EL (cell line): ENCODE measurements at regions not wholly inside any gene's neighbourhood (a gene's known extent, or its start where the extent isn't known, plus 50 kb on each side); places are given as distances from the start of the nearest gene placed in this dataset.
A peak's percentile ranks its signal among the peaks of the same experiment; 100 is the strongest.

ENCODE experiments used
- DNase-seq: peaks from one replicate; pipeline ENCODE4 v3.0.0-alpha.2; 2016

DNA sequence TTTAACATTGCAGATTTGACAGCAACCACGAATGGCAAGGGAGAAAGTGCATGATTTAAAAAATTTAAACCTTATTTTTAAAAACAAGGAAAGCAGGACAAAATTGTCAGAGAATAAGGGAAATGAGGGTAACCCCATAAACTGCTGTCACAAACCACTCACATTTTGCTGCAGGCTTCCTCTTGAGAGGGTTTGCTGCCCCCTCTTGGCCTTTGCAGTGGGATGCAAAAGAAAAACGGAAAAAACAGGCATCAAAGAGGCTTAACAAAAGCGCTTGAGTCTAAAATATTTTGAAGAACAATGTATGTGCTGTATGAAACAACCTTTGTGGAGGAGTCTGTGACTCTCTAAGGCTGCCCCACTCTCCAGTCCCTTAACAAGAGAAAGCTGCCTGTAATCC lies 91.6 kb downstream of the TMX3 start:
- peak; percentile 76 for DNase-seq

DNA sequence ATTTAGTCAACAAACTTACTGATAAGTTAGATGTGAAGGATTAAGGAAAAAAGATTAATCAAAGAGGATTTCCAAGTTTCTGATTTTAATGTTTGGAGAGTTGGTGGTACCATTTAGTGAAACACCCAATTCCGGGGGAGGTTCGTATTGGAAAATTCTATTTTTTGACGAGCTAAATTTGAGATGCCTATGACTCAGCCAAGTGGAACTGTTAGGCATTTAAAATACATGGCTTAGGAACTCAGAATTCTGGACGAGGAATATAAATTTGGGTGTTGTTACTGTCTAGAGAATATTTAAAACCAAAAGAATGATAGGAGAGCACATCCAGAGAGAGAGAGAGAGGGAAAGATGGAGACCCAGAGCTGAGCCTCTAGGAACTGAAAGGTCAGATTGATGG lies 103.6 kb downstream of the TMX3 start:
- DNase-seq: no peak

DNA sequence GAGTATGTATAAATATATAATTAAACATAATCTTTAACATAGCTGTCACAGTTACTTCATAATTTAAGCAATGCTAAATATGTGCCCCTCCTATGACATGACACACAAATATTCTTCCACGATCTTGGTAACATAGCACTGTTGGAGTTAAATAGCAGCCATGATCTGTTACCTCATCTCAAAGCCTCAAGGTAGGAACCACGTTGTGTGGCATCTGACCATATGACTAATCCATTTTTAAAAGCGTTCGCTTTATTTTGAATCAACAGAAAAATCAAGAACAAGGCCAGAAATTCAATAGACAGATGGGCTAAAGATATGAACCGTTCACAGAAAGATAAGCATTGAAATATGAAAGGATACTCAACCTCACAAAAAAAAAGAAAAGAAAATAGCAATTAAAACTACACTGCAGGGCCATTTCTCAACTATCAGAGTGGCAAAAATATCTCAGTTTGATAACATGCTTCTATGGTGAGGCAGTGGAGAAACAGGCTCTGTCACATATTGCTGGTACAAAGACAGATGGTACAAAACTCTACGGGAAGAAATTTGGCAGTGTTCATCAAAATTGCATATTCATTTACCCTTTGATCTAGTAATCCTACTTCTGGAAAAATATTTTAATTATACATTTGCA lies 105.9 kb downstream of the TMX3 start:
- DNase-seq: peak; percentile 1

DNA sequence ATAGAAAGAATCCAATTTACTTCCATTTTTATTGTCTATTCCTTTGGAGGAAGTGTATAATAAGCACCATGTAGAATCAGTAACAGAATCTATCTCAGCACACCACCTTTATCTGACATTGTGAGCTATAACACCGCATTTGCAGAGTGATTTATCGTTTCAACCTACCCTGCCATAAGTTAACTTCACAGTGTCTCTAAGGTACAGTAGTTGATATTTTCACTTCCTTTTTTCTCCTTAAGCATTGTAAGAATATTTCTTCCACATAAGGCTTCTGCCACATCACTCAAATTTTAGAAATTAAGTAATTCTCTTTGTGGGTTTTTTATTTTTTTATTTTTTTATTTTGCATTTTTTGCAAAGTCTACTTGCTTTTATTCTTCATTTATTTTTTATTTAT lies 107.1 kb downstream of the TMX3 start:
- DNase-seq: no peak

DNA sequence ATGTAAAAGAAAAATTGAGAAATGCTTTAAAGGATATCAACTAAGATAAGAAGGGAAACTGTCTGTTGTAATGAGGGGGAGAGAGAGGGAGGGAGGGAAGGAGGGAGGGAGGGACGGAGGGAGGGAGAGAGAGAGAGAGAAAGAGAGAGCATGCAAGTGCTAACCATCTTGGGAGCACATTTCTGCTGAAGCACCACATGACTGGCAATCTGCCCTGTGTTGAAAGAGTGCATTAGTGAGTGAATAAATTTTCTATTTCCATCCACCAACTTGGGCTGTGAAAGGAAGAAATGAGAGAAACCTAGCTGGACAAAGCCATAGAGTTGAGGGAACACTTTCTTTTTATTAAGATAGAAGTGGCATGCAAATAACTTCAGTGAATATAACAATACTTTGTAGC lies 110.7 kb downstream of the TMX3 start:
- no peak for DNase-seq

DNA sequence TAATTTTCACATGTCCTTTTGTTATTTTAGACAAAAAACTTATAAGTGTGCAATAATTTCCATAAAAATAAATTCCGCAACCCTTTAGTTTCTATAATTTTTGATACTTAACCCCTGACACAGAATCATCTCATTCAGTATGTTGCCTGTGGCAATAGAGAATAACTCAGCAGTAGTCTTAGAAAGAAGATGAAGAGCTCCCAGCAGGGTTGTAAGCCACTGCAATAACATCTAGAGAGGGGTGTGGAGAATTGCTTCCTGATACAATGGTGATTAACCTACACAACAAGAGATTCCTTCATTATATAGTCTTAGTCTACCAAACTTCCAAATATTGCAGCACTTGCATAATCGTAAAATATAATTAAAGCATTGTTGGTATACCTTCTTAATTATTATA lies 118.9 kb downstream of the TMX3 start:
- DNase-seq: no peak

DNA sequence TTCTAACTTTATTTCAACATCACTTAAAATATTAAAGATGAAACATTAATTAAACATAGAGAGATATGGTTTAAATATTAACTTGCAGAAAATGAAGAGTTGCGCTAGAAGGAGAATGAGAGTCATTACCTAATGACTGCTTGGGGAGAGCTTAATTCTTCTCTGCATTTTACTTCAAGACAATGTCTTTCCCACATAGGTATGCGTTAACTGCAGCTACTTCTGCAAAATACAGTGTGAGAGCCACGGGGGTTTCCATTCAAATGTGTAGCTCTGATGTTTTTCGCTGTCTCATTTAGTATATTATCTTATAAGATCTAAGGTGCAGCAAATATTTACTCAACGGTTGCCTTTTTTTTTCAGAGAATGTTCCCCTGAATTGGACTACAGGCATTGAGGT lies 126.7 kb downstream of the TMX3 start:
- no peak for DNase-seq

DNA sequence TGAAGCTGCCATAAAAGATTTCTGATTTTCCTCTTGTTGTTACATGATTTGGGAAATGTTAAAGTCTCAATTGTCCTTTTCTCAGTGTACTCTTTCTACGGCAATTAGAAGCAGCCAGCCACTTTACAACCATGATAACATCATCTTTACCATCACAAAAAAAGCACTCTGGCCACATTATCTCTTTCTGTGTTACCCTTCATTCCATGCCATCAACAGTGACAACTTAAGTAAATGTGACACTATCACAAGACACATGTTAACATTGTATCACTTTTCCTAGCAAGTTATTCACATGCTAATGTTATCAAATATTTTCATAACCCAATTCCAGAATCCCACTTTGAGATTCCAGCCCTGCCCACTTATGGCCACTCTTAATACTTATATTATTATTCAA lies 131.2 kb downstream of the TMX3 start:
- no peak for DNase-seq

DNA sequence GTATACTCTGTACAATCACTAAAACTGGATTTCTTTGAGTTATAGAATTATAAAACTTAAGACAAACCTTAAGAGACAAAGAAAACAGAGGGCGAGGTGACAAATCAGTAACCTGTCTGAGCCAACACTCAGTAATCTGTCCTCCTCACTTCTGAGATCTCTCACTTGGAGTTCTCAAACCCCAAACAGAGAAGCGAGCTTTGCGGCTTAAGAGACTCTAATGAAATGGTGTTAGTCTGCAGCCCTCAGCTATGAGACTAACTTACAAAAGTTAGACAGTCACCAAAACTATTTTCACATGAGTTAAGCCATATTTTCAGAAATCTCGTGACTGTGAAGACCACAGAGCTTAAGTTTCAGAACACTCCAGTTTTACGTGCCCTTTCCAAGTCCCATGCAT lies 140.6 kb downstream of the TMX3 start:
- DNase-seq: no peak

DNA sequence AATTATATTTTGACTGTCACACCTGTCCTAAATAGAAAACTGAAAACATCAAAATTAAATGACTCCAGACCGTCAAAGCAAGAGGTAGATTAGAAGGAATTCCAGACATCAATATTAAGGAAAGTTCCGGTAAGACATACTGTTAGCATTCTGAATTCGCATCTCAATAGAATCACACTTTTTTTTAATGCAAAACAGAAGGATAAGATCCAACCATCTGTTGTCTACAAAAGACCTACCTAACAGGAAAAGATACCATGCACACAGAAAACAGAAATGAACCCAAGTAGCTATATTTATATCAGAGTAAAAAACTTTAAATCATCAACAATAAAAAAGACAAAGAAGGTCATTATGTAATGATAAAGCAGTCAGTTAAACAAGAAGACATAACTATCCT lies 145.0 kb downstream of the TMX3 start:
- DNase-seq: no peak

DNA sequence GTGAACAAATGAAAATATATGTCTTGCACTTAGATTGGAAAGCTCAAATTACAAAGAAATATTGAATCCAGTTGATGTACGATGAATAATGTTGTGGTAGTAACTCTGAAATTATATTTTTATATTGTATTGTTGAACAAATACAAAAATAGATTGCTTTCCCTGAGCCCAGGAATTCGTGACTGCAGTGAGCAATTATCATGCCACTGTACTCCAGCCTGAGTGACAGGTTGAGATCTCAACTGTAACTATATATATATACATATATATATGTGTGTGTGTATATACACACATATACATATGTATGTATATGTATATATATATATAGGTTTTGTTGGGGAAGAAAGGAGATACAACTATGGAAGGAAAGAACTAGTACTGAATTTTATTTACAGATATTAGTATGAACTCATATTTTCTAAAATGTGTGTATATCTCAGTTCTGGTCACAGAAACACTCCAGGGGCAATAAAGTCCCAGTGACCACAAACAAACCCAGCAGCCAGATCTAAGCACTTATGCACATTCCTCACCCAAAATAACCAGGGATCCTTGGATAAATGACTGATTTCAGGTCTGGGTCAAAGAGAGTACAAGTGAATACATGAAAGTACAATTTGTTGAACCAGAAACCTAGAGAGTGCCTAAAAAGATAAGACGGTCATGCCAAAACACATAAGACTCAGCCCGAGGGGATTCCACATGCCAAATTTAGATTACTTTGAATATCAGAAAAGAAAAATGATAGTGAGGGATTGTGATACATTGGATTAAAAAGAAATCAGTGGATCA lies 146.3 kb downstream of the TMX3 start:
- no peak for DNase-seq

DNA sequence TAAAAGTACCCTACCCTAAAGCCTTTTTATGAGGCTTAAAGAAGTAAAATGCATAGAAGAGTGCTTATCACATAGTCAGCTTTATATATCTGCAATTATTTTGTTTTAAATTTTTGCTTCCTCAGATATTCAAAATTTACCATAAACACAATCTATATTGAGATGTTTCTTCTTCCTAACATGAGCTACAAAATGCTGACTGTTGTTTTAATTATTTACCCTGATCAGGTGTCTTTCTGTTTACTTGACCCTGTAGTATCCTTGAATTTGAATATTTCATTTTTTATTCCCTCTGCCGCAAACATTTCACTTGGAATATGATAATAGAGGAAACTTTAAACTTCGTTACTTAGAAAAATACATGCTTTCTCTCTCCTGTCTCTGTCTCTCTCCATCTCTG lies 147.9 kb downstream of the TMX3 start:
- no peak for DNase-seq

DNA sequence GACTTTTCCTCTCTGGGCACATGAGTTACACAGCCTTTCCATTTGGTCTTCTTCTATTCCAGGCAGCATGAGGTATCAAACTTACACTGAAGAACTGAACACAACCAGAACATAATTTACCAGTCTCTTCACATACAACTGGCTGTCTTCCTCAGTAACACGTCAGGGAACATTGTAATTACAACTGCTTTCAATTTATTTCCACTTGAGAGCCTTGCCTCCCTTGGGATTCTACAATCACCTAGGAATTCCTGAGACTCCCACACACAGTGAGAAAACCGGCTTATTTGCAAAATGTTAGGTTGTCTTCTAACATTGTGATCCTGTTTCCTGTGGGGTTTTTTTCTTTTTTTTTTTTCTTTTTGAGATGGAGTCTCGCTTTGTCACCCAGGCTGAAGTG lies 149.9 kb downstream of the TMX3 start:
- DNase-seq: no peak

DNA sequence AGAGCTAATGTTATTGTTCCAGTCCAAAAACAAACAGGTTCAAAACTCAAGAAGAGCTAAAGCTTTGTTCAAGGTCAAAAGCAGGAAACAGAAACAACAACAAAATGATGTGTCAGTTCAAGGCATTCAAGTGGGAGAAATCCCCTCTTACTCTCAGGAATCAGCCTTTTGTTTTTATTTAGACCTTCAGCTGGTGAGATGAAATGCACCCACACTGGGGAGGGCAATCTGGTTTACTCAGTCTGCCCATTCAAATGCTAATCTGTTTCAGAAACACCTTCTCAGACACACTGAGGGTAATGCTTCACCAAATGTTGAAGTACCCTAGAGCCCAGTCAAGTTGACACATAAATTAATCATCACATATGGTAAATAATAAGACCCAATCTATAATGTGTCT lies 150.6 kb downstream of the TMX3 start:
- DNase-seq: no peak

DNA sequence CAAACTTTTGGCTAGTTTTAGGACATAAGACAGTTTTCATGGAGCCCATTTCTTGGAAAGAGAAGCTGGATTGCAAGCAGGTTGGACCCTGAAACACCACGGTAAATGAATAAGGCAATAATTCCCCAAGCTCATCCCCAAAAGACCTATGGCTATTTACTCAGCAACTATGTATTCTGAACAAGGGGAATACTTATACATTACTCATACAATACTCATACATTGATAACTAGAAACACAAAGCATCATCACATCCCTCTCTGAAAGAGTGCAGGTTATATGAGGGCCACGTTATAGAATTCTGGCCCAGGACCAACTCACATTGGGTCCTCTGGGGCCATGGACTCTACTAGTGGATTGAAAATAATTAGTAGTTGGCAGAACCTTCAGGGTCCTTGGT lies 154.8 kb downstream of the TMX3 start:
- no peak for DNase-seq

DNA sequence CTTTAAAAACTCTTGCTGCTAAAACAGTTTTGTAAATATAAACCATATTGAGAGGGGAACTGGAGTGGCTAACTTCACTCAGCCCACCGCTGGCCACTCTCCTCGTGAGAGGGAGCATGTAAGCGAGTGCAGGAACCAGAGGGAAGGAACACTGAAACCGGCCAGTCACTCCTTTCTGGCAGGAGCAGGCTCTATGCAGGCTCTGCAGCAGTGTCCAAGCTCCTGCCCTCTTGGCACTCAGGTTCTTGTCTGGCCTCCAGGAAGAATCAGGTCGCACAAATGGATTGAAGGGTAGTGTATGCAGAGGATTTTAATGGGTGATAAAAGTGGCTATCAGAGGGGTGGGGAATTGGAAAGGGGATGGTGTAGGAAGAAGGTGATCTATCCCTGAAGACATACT lies 157.7 kb downstream of the TMX3 start:
- no peak for DNase-seq

DNA sequence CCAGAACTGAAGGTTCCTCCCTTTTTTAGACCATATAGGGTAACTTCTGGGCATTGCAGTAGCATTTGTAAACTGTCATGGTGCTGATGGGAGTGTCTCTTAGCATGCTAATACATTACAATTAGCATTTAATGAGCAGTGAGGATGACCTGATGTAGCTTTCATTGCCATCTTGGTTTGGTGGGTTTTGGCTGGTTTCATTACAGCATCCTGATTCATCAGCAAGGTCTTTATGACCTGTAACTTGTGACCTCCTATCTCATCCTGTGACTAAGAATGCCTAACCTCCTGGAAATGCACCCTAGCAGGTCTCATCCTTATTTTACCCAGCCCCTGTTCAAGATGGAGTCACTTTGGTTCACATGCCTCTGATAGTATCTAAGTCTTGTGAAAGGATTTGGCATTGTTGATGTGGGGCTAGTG lies 159.0 kb downstream of the TMX3 start:
- peak; percentile 36 for DNase-seq

DNA sequence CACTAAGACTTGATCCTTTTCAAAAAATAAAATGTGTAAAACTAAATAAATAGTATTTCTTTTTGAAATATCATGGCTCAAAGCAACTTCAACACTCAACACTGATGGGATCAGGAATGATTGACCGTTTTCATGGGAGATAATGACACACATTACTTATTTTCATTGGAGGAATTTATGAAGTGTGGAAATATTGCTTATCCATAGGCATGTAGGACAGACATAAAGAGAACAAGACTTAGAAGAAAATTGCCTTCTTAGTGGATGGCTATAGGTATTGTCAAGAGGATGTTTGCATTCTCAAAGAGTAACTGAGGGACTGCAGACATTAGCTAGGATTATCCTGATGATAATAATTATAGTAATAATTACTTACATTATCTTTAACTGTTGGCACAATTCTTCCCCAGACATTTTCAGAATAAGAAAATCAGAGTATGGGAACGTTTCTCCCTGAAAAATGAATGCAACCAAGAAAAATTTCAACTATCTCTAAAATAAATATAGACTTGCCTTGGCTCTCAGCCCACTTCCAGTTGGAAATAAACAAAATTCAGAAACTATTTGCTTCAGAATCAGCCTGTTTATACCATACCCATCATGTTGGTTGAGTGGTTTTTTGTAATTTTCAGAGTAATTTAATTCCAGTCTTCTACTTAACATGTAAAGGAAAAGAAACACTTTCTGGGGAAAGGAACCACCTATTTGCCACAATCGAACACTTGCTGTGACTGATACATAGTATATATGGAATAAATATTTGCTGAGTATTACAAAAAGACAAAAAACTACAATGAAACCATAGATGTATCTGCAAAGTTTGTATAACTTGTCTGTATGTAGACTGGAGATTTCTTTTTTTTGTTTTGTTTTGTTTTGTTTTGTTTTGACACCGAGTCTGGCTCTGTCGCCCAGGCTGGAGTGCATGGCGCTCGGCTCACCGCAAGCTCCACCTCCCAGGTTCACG lies 165.7 kb downstream of the TMX3 start:
- peak; percentile 74 for DNase-seq

DNA sequence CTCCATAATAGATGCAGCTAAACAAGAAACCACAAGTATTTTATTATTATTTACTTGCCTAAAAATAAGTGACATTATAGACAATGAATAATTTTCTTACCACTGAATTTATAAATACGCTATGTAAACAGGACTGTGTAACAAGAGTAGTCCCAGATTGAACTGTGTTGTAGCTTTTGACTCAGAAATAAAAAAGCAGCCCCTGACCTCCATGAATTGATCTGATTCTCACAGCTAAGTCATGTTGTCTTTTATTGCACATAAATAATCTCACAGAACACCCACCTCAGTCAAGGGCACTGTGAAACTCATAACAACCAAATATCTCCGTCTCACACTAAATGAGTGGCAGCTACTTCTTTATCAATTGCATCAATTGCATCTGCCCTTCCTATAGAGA lies 171.6 kb downstream of the TMX3 start:
- DNase-seq: no peak

DNA sequence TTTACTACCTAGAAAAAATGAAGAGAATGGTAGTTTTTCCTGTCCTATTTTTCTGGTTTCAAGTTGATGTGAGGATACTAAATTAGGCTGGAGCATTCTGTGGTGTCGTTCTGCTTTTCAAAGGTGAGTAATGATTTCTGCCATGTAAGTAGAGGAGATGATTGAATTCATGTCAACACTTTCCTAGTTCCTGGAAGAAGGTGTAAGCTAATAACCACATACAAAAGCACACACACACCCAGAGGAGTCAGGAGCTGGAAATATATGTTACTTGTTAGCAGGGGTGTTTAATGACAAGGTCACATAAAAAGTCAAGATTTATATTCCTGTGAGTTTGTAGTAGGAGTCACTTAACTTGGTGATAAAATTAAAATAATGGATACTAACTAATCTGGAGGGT lies 172.1 kb downstream of the TMX3 start:
- DNase-seq: no peak

DNA sequence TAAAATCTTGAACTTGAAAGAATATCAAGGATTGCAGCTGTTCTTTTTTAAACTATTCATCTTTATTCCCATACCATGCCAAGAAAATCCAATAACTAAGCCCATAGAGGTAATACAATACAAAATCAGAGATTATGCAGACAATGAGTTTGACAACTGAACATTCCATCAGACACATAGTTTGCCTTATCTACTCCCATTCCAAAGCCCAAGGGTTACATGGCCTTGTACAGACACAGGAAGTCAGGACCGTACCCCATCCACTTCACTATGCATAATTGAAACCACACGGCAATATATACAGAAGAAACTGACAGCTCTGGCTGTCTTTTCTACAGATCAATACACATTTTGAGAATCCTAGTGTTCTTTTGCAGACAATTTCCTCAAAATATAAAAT lies 181.3 kb downstream of the TMX3 start:
- peak; percentile 18 for DNase-seq

DNA sequence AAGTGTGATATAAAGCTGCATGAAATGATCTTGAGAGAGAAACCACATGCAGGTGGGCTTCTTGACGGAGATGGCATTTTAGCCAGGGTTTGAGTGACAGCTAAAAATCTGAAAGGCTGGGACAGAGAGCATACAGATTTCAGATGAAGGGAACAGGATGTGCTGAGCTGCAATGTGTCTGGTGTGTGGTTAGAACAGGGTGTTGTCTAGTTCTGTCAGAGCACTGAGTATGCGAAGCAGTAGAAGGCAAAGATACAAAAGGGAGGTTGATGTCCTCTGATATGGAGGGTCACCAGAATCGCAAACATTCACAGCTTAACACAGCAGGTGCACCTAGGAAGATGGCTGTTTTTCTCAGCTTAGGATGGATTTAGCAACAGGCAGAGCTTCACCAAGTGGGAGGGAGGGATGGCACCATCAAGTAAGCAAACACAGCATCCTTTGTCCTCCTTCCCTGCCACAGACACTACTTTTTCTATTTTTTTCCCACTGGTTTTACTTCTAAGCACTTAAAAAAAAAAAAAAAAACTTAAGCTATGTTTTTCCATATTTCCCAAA lies 182.5 kb downstream of the TMX3 start:
- no peak for DNase-seq

DNA sequence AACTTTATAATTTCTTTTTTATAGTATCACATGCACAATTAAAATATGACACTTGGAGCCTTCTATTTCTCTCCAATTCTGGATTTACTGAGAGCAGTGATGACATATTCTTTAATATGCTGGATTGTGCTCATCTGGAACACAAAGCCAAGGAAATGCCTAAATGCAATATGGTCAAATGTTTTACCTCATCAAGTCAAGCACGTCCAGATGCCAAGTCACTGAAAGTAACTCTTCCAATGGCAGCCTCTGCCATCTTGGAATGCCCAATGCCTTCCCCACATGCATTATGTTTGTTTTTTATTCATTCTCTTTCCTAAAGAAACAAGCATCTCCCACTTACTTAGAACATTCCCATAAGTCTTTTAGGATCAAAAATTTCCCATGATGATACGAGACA lies 189.8 kb downstream of the TMX3 start:
- no peak for DNase-seq
